Suprapubic skin (tissue), 4 donors: ENCODE measurements at regions not wholly inside any gene's neighbourhood (a gene's known extent, or its start where the extent isn't known, plus 50 kb on each side); places are given as distances from the start of the nearest gene placed in this dataset.

ENCODE experiments used
- DNase-seq, 2 donors: peaks; one replicate each; pipeline ENCODE4 v3.0.0-alpha.2; 2019; ENCODE audit warnings: low spot score in 2 of 2
- H3K27ac ChIP-seq: fragments of 200-600 bp; sonication (generic); one replicate; pipeline ENCODE4 v1.5.1; 2019
- H3K27me3 ChIP-seq: fragments of 200-600 bp; sonication (generic); one replicate; pipeline ENCODE4 v1.5.1; 2019
- H3K36me3 ChIP-seq: fragments of 200-600 bp; sonication (generic); one replicate; pipeline ENCODE4 v1.5.1; 2019
- H3K4me1 ChIP-seq: fragments of 200-600 bp; sonication (generic); one replicate; pipeline ENCODE4 v1.5.1; 2019
- H3K4me3 ChIP-seq: fragments of 200-600 bp; sonication (generic); one replicate; pipeline ENCODE4 v1.5.1; 2019; ENCODE audit warnings: mild to moderate bottlenecking
- H3K9me3 ChIP-seq: fragments of 200-600 bp; sonication (generic); one replicate; pipeline ENCODE4 v1.5.1; 2019
- CTCF ChIP-seq, 2 donors: fragments of 200-600 bp in 1 of 2; fragments of 450-650 bp in 1 of 2; sonication (generic) in 1 of 2; IDR thresholded peaks; one replicate each; pipeline ENCODE4 v1.5.1; 2016 to 2019; ENCODE audit warnings: antibody characterized with exemption in 2 of 2, mild to moderate bottlenecking in 1 of 2, moderate library complexity in 1 of 2
- EP300 ChIP-seq: sonication (generic); formaldehyde crosslinking; IDR thresholded peaks from one replicate; pipeline ENCODE4 v1.6.1; 2017; ENCODE audit warnings: antibody characterized with exemption
- POLR2A ChIP-seq, 2 donors: fragments of 450-650 bp; IDR thresholded peaks; one replicate each; pipeline ENCODE4 v1.6.1; 2017; ENCODE audit warnings: antibody characterized with exemption in 2 of 2, mild to moderate bottlenecking in 2 of 2, moderate library complexity in 2 of 2
- POLR2AphosphoS5 ChIP-seq, 3 donors: sonication (generic); formaldehyde crosslinking; IDR thresholded peaks; one replicate each; pipeline ENCODE4 v1.6.1; 2017; ENCODE audit warnings: antibody characterized with exemption in 3 of 3
- WGBS: methylation state at CpG from one replicate; pipeline ENCODE4 v1.1.5; 2018; 5-methylcytosine and 5-hydroxymethylcytosine counted together

GRCh38 chr18:77512152-77512551 lies 262.5 kb downstream of the GALR1 start:
- no peak overlapping the region for H3K27ac ChIP-seq
- no peaks in the 10 kb centered on the region for H3K4me1 ChIP-seq
- no peak for TF ChIP-seq POLR2A (IDR thresholded peaks at IDR 0.05)
- TF ChIP-seq CTCF (IDR thresholded peaks at IDR 0.05), result no peak
- no peak for TF ChIP-seq POLR2AphosphoS5 (IDR thresholded peaks at IDR 0.05)
- no peak for TF ChIP-seq EP300
- H3K27me3 ChIP-seq, result no peaks in the 10 kb centered on the region
- DNase-seq, result no peak
- WGBS, result 91% methylated on average over 5 of the region's 5 CpGs
- no peak overlapping the region for H3K4me3 ChIP-seq
- H3K9me3 ChIP-seq, result no peaks in the 10 kb centered on the region
- H3K36me3 ChIP-seq, result no peaks in the 10 kb centered on the region

GRCh38 chr18:77517901-77518300 lies 268.3 kb downstream of the GALR1 start:
- DNase-seq, result no peak
- Histone ChIP-seq H3K4me1 (no peaks in the 10 kb centered on the region), H3K9me3 (no peaks in the 10 kb centered on the region), H3K27me3 (no peaks in the 10 kb centered on the region), H3K27ac (no peak overlapping the region), H3K36me3 (no peaks in the 10 kb centered on the region), H3K4me3 (no peak overlapping the region)
- TF ChIP-seq CTCF (IDR thresholded peaks at IDR 0.05) (no peak), POLR2AphosphoS5 (IDR thresholded peaks at IDR 0.05) (no peak), POLR2A (IDR thresholded peaks at IDR 0.05) (no peak), EP300 (no peak)
- WGBS, result 97% methylated on average over 9 of the region's 25 CpGs

DNA sequence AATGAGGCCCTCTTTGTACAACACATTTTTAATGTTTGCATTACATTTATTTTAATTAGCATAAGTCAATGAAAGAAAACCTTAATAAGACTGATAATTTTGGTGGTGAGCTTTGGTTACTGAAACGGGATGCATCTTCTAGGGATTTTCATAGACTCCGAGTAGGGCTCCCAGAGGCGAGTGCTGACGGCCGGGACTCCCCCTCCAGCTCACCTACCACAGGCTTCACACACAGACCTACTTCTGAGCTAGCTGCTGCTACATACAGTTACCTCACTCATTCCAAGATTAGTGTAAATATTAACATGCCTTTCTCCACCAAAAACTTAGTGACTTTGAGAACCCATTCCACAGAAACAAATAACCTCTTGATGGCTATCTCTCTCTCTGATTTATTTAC lies 271.1 kb downstream of the GALR1 start:
- no peak for TF ChIP-seq POLR2AphosphoS5 (IDR thresholded peaks at IDR 0.05)
- TF ChIP-seq POLR2A (IDR thresholded peaks at IDR 0.05), result no peak
- TF ChIP-seq CTCF (IDR thresholded peaks at IDR 0.05), result no peak
- no peak for TF ChIP-seq EP300
- no peaks in the 10 kb centered on the region for H3K36me3 ChIP-seq
- WGBS, result 91% methylated on average over 5 of the region's 5 CpGs
- H3K9me3 ChIP-seq, result no peaks in the 10 kb centered on the region
- H3K27me3 ChIP-seq, result no peaks in the 10 kb centered on the region
- no peaks in the 10 kb centered on the region for H3K4me1 ChIP-seq
- H3K4me3 ChIP-seq, result no peak overlapping the region
- no peak overlapping the region for H3K27ac ChIP-seq
- no peak for DNase-seq

GRCh38 chr18:77522051-77522675 lies 272.5 kb downstream of the GALR1 start:
- H3K4me3 ChIP-seq, result no peak overlapping the region
- H3K36me3 ChIP-seq, result no peaks in the 10 kb centered on the region
- H3K4me1 ChIP-seq, result no peaks in the 10 kb centered on the region
- WGBS, result 74% methylated on average over 9 of the region's 9 CpGs
- TF ChIP-seq EP300, result no peak
- TF ChIP-seq CTCF (IDR thresholded peaks at IDR 0.05), result no peak
- TF ChIP-seq POLR2A (IDR thresholded peaks at IDR 0.05), result no peak
- TF ChIP-seq POLR2AphosphoS5 (IDR thresholded peaks at IDR 0.05), result no peak
- no peak for DNase-seq
- no peak overlapping the region for H3K27ac ChIP-seq
- no peaks in the 10 kb centered on the region for H3K27me3 ChIP-seq
- no peaks in the 10 kb centered on the region for H3K9me3 ChIP-seq

- no peak overlapping the region for H3K27ac ChIP-seq
- 84% methylated on average over 7 of the region's 7 CpGs for WGBS
- no peak overlapping the region for H3K4me3 ChIP-seq
- H3K36me3 ChIP-seq, result no peaks in the 10 kb centered on the region
- no peaks in the 10 kb centered on the region for H3K9me3 ChIP-seq
- H3K4me1 ChIP-seq, result no peaks in the 10 kb centered on the region
- DNase-seq, result no peak
- H3K27me3 ChIP-seq, result no peaks in the 10 kb centered on the region
- TF ChIP-seq CTCF (IDR thresholded peaks at IDR 0.05) (no peak), EP300 (no peak), POLR2AphosphoS5 (IDR thresholded peaks at IDR 0.05) (no peak), POLR2A (IDR thresholded peaks at IDR 0.05) (no peak)
Observed at GRCh38 chr18:77524909-77525308, 275.3 kb downstream of the GALR1 start.
